AG04449 (cell line): ENCODE measurements at regions not wholly inside any gene's neighbourhood (a gene's known extent, or its start where the extent isn't known, plus 50 kb on each side); places are given as distances from the start of the nearest gene placed in this dataset.

Experiments
- CTCF ChIA-PET: fragments of 350-600 bp; formaldehyde crosslinking; extraction: SDS; loops from one replicate; lab custom pipeline; 2021; ENCODE audit warnings: antibody characterized with exemption; lab: Yijun Ruan, JAX
- POLR2A ChIA-PET: fragments of 400-600, 350-600 bp; formaldehyde crosslinking; extraction: SDS; loops from one replicate; lab custom pipeline; 2020; ENCODE audit warnings: antibody characterized with exemption, inconsistent platforms; lab: Yijun Ruan, JAX
- DNase-seq: peaks from one replicate; pipeline ENCODE4 v3.0.0-alpha.2; 2010; ENCODE audit warnings: low read depth, low spot score
- H3K4me3 ChIP-seq: 2 replicates; pipeline ENCODE4 v1.5.1; 2011; ENCODE audit warnings: low read depth, mild to moderate bottlenecking, control low read depth, low read length
- TF ChIP-seq, protein P1 (sequence below): IDR thresholded peaks from one replicate; pipeline ENCODE4 v1.5.1; 2011; ENCODE audit warnings: mild to moderate bottlenecking, moderate library complexity, low read length, control low read depth, inconsistent platforms; ENCODE audit not compliant: insufficient read depth; ENCODE audit errors: missing control alignments

DNA sequence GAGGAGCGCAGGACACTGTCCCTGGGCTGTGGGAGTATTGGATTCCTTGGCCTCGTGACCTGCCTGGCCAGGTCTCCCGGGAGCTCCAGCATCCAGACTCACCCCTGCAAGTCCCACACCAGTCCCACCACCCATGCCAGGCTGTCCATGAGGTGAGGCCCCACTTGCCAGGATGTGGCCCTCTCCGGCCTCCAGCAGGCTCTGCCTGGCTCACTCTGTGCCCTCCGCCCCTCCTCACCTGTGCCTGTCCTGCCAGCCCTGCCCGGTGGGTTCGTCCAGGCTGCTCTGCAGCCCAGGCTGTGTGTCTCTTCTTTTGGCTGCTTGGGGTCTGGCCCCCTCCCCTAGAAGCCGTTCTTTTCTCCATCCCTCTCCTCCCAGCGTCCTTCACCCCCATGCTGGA, 436.8 kb upstream of the MYT1L start:
- TF ChIP-seq, protein P1, sequence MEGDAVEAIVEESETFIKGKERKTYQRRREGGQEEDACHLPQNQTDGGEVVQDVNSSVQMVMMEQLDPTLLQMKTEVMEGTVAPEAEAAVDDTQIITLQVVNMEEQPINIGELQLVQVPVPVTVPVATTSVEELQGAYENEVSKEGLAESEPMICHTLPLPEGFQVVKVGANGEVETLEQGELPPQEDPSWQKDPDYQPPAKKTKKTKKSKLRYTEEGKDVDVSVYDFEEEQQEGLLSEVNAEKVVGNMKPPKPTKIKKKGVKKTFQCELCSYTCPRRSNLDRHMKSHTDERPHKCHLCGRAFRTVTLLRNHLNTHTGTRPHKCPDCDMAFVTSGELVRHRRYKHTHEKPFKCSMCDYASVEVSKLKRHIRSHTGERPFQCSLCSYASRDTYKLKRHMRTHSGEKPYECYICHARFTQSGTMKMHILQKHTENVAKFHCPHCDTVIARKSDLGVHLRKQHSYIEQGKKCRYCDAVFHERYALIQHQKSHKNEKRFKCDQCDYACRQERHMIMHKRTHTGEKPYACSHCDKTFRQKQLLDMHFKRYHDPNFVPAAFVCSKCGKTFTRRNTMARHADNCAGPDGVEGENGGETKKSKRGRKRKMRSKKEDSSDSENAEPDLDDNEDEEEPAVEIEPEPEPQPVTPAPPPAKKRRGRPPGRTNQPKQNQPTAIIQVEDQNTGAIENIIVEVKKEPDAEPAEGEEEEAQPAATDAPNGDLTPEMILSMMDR = no peak

GRCh38 chr2:2765839-2766495, 434.9 kb upstream of the MYT1L start:
- no peak overlapping the region for H3K4me3 ChIP-seq
- TF ChIP-seq, protein P1 = no peak
- ChIA-PET CTCF (no interaction called here), POLR2A (no interaction called here)
- no peak for DNase-seq

More for the DNA sequence above, 436.8 kb upstream of the MYT1L start:
- POLR2A ChIA-PET = no interaction called here
- DNase-seq = no peak
- H3K4me3 ChIP-seq = no peak overlapping the region
- CTCF ChIA-PET = no interaction called here

DNA sequence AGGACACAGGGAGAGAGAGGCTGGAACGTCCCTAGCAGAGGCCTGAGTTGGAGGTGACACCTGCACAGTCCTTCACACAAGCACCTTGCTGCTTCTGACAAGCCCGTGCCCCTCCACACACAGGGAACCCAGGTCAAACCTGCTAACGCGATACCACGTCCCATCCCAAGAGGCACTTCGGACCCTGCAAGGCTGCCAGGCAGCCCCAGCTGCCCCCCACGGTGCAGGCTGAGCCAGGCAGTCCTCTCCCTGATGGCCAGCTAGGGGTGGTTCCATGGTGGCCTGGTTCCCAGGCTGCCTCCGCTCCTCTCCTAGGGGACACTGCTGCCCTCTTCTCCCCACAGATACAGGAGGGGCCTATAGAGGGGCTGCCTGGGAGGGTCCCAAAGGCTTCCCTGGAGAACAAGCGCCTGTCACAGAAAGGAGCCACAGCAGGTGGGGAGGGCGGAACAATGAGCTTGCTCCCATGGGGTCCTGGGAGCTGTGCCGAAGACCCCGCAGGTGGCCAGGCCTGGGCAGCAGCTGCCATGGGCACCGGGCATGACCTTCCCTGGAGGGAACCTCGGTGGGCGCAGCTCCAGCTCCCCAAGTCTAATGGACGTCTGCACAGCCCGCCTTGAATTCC, 434.2 kb upstream of the MYT1L start:
- no peak overlapping the region for H3K4me3 ChIP-seq
- CTCF ChIA-PET = no interaction called here
- POLR2A ChIA-PET = no interaction called here
- no peak for DNase-seq
- TF ChIP-seq, protein P1 = no peak

DNA sequence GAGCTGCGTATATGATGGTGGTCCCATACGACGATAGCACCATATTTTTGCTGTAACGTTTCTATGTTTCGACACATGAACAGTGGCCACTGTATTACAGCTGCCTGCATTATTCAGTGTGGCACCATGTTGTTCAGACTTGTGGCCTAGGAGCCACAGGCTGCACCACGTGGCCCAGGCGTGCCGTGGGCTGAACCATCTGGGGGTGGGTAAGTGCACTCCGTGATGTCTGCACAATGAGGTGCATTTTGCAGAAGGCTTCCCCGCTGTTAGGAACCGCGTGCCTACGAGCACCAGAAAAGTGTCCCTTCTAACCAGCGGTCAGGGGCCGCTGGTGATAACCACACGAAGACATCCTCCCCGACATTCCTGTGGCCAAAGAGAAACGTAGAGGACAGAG, 433.7 kb upstream of the MYT1L start:
- POLR2A ChIA-PET = no interaction called here
- DNase-seq = no peak
- CTCF ChIA-PET = no interaction called here
- H3K4me3 ChIP-seq = no peak overlapping the region
- TF ChIP-seq, protein P1 = no peak

GRCh38 chr2:2764001-2764355, 432.9 kb upstream of the MYT1L start:
- no peak for DNase-seq
- no peak overlapping the region for H3K4me3 ChIP-seq
- POLR2A ChIA-PET = no interaction called here
- TF ChIP-seq, protein P1 = no peak
- CTCF ChIA-PET = no interaction called here

DNA sequence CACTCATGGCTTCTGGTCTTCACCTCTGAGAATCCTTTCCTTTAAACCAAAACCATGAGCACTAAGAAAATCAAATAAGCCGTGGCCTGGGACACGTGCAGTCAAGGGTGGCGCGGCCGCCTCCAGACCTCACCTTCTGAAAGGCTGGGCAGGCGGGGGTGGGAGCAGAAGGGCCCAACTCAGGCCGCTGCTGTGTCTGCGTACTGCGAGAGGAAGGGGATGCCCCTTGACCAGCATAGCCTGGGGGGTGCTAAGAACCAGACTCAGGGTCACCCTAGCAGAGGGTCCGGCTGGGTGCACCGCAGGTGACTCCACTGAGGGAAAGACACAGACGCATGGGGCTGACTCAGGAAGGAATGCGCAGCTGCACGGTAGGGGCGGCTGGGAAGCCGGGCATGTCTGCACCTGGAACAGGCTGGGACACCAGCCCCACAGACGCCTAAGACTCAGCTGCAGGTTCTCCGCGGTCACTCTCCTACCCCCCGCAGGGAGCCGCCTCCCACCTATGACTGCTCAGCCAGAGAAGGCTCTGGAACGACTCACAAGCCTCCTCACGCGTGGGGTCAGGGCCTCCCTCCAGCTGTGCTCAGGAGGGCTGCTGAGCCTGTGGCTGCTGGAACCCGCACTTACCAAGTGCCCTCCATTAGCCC, 432.4 kb upstream of the MYT1L start:
- TF ChIP-seq, protein P1 = no peak
- ChIA-PET CTCF (no interaction called here), POLR2A (no interaction called here)
- no peak for DNase-seq
- no peak overlapping the region for H3K4me3 ChIP-seq
